Hepatic stellate cell (primary cell): ENCODE measurements at regions not wholly inside any gene's neighbourhood (a gene's known extent, or its start where the extent isn't known, plus 50 kb on each side); places are given as distances from the start of the nearest gene placed in this dataset.
A peak's percentile ranks its signal among the peaks of the same experiment; 100 is the strongest.

Source experiments
- DNase-seq: peaks from one replicate; pipeline ENCODE4 v3.0.0; 2011; ENCODE audit warnings: low spot score

DNA sequence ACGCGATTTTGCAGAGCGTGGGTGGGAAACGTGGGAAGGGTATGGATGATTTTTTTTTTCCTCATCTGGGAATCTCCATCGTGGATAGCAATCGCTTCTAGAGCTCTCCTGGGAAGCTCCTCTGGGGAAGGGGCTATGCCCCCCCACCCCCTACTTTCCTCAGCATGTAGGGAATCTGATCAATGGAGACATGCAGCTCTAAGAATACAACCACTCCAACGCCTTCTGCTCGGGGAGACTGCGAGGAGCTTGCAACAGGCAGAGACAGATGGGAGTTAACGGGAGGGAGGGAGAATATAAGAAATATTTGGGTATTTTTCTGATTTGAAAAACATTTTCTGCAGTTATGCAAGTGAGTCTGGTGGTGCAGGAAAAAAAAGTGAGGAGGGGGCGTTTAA, 104.6 kb upstream of the HSD17B12 start:
- DNase-seq = no peak

DNA sequence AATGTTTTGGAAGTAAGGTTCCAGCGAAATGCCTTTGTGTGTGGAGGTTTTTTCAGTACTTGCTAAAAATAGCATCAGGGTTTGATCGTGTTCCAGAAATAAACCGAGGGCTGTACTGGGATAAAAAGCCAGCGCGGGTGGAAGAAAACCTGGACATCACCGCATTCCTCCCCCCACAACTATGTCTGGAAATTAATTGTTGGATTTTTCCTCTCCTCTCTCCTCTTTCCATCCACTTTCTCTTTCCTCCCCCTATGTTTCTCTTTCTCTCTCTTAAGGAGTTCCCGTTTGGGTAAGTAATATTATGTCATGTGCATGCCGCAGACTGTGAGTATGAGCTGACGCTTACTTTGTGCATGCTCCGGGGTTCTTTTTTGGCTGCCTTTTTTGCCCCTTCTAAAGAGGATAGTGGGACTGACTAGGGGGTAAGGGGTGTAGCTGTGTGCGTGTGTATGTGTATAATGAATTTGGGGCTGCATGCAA, 104.2 kb upstream of the HSD17B12 start:
- DNase-seq = no peak

DNA sequence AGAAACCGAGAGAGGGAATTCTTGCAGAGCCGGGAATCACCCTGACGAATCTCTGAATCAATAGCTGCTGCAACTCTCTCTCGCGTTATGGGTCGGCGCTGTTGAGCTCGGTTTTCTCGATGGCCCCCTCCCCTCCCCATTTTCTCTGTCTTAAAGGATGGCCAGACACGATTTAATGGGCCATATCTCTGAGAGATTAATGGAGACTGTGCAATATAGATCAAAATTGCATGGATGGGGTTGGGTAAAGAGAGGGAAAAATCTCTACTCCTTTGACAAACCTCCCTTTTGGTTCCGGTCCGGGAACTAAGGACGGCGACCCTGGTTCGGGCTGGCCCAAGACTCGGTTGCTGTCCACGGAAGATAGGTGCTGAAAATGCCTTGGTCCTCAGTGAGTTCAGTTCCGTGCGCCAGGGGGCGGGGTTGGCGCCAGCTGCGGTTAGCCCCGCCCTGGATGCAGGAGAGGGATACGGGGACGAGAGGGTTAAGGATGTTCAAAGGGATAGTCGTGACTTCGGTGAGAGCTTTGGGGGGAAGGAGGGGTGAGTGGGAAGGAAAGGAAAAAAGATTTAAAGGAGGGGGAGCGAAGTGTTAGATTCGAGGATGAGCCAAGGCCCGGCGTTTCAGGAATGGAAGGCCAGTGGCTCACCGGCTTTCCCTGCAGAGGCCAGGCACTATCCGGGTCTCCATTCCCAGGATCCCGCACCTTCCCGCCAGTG, 103.6 kb upstream of the HSD17B12 start:
- DNase-seq = no peak

DNA sequence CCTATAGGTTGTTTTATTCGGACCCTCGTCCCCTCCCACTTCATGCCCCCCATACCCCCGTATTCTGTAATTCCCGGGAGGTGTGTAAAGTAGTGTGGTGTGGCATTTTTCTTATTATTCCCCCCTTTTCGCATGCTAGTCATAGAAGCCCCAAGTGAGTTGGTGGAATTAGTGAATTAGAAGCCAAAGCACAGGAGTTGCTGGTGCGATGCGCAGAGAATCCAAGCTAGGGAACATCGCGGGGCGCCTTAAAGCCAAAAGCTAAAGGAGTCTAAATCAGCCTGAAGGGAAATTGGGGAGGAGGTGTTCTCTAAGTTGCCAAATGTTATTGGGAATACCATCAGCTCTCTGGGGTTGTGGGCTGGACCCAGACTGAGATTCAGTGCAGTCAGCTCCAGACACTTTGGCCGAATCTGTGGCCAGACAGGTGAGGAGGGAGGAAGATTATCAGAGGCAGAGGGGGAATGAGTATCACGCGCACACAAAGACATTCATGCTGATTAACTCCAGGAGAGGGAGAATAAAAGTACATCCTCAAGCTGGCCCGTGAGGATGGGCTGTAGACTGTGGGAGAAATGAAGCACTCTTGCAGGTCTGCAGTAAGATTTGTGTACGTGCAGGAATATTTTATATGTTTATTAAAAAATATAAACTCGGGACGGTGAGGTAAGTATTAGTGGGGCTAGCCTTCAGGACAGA, 102.8 kb upstream of the HSD17B12 start:
- no peak for DNase-seq

DNA sequence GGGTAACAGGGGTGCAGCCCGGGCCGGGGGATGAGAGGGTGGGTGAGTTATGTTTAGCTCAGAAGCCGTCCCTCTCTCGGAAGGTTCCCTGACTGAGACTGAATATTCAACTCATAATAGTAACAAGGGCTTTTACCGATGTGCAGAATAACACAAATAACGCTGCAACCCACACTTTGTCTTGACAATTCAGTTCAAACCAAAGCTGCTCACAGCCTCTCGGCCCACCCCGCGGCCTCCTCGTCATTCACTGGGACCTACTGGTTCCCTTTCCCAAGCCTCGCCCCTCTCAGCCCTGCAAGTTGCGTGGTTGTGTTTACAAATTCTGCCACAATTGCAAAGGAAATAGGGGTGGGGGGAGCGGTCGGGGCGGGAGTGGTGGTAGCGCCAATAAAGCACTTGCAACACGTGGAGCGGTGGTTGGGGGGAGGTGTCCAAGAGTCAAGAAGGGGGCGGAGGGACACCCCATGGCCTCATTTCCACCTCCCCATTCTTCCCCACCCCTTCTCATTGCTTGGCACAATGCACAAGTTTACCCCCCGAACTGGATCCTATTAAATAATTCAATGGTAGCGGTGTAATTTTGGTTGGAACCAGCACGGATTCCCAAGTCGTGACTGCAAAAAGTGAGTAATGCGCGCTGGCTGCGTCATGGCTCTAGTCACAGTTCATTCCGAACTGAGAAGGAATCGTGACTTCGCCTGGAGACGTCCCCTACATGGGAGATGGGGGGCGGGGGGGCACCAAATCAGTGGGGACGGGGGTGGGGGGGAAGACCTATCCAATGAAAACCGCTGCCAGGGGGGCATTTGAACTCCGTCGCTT, 102.0 kb upstream of the HSD17B12 start:
- peak; percentile 70 for DNase-seq

DNA sequence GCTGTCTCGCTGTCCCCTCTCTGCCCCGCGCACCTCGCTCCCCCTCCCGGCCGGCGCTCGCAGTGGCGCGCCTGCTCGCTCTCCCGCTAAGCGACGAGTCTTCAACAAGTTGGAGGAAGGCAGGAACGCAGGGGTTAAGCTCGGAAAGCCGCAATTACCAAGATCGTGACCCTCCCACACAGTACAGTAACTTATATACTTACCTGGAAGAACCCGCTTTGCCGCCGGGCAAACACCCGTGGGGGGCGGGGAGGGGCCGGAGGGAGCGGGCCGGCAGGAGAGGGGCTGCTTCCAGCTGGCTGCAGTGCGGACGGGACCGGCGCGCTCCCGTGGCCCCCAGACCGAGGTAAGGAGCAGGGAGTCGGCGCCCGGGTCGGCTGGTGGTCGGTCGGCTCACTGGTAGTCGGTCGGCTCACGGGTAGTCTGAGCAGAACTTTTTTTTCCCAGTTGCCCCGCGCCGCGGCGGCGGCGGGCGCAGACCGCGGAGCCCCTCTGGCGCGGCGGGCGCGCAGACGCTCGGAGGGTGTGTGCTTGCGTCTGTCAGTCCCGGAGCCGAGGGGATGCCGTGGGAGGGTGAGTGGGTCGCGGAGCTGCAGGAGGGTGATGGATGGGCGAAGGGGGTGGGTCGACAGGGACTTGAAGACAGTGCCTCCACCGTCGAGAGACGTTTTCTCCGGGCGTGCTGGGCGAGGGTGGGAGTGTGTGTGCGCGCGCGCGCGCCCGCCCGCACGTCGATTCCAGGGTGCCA, 101.2 kb upstream of the HSD17B12 start:
- DNase-seq = peak; percentile 68

DNA sequence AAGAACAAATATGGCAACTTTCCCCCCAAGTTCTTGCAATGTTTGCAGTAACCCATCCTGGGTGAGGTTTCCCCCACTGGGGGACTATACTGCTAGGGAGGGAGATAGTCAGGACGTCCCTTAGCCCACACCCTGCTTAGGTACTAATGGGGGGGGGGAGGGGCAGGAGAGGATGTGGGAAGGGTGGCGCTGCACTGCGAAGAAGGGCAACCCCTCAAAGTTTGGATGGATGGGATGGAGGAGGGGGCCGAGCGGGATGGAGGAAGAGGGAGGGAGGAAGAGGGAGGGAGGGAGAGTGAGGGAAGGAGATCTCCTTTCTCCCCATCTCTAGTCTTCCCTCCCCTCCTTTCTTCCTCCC, 100.6 kb upstream of the HSD17B12 start:
- DNase-seq = no peak

DNA sequence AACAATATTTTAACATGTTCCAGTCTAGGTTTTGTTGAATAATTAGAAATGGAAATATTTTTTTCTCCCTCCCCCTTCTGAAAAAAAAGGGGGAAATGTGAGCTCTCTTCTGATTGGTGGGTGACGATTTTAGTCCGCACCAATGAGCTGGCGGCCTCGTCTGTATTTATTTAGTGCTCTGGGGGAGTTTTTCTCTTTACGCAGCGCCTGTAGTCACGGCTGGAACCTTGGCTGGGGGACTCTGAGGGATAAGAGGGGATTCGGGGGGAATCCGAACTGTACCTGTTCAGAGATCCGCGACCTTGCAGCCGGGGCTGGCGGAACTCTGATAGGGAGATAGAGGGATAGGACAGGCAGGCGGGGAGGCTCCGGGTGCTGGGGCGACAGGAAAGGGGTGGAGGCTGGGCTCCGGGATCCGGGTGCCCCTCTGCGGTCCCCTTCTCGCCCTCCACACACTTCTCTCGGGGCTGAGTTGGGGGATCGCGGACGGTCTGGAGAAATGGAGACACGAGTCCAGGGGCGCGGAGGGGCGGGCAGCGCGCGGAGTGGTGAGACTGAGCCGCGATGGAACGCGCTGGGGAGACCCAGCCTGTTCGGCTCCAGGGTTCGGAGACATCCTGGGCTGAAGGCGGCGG, 99.7 kb upstream of the HSD17B12 start:
- DNase-seq = no peak

DNA sequence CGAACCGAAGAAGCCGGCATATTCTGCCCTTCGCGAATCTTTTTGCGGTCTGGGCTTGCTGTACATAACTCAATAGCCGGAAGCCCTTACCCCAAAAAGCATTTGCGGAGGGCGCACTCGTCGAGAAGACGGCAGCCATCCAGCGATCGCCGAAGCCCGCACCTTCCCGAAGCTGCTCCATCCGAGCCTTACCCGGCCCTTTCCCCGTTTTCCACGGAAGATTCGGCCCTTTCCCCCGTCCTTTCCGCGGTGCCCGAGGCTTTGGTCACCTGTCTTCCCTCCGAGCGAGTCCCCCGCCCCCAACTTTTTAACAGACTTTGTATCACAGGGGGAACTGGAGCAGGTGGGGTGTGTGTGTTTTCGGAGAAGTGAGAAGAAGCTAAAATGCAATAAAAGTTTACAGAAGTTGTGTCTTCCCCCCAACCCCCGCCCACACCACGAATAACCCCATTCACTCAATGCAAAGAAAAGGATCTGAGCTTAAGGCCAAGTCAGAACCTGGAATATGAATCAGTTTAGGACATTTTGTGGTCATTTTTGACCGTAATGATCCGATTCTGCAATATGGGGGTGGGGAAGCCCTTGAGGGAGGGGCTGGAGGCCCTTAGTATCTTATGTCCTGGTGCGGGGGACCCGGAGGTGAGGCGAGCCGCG, 99.0 kb upstream of the HSD17B12 start:
- DNase-seq = no peak

DNA sequence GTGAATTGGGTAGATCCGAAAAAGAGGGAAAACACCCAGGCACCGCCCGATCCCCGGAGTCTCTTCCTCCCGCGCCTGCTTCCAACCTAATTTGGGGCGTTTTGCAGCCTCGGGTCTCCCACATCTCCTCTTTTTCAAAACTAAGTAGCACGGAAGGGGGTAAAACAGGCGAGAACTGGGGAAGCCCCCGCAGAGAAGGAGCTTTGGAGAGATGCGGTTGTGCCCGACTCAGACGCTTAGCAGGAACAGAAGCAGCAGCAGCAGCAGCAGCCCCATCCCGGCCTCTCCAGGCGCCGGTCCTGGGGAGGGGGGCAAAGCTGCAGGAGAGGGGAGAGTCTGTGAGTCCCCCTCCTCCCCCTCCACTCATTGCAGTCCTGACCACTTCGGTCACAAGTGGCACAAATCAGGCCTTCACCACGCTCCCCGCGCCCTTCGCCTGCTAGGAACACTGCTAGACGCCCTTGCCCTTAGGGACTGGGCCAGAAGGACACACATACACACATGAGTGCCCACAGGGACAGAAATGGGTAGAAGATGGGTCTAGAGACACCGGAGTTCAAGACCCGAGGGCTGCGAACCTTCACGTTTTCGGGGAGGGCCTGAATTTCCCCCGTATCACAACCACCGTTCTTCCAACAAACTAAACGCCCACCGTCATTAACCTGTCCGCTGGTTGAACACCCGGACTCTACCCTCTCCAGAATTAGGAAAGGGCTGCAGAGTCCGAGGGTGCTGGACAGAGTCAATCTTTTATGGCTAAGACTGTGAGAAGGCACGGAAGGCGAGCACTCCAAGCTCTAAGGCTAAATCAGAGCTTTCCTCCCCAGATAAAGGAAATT, 98.3 kb upstream of the HSD17B12 start:
- no peak for DNase-seq

DNA sequence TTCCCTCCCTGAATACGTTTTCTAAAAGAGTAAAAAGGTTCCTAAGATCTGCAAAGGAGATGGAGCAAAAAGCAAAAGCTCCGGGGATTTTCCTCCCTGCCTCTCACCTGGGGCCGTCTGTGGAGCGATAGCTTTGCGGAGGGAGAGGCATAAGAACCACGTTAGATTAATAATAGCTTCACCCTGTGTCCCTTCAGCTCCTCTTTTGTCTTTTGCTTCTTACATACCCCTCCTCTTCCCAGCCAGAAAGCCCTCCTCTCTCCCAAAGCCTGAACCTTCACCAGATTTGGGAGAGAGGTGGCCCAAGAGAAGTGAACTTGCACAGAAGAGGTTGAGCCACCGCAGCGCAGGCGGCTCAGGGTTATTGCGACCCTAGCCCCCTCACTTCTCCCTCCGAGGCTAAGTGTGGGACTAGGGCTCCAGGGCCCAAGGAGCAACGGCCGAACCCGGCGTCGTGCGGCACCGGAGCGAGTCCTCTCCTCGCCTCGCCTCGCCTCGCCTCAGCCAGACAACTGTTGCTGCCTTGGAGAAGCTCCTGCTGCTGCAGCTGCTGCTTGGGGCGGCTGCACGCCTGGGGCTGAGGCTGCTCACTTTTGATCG, 97.6 kb upstream of the HSD17B12 start:
- DNase-seq = no peak

DNA sequence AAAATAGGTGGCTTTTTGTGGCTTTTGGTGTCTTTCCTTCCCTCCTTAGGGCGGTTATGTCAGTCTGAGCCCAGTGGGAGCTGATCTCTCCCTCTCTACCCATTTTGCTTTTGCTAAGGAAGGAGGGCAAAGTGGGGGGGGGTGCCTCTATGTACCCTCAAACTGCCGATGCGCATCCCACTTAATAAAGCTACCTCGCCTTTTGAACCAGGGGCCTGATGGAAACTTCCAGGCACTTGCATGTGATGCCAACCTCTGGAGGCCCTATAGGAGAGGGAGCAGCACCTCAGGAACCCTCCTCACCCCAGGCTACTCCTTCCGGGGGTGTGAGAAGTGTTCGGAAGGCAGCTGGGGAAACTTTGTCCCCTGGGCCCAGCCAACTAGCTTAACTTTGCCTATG, 97.0 kb upstream of the HSD17B12 start:
- DNase-seq = no peak

DNA sequence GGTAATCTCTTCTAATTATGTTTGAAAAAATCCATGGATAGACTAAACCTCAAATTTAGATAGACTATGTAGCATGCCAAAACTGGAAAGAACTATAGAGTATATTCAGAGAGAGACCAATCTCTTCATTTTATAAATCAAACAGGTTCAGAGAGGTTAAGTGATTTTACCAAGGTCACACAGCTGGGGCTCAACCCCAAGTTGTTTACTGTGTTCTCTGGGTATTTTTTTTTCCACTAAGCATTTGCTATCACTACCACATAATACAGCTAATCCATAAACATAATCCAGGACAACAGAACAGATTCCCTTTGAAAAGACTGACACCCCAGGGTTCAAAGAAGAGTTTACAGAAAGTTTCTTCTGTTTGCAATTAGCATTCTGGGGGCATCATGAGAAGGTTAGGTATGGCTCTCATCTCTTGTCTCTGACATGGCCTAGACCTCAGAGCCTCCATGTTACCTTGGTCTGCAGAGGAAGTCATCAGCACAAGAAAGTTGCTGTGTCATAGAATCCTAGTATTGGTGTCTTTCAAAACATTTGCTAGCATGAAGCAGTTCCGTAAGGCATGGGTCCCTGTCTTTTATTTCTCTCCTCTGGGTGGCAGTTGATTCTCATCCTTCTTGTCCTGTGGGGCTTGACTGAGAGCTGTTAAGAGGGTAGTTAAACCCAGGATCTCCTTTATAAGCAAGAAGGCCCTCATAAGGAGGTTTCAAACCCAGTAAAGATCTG, 94.5 kb upstream of the HSD17B12 start:
- no peak for DNase-seq

DNA sequence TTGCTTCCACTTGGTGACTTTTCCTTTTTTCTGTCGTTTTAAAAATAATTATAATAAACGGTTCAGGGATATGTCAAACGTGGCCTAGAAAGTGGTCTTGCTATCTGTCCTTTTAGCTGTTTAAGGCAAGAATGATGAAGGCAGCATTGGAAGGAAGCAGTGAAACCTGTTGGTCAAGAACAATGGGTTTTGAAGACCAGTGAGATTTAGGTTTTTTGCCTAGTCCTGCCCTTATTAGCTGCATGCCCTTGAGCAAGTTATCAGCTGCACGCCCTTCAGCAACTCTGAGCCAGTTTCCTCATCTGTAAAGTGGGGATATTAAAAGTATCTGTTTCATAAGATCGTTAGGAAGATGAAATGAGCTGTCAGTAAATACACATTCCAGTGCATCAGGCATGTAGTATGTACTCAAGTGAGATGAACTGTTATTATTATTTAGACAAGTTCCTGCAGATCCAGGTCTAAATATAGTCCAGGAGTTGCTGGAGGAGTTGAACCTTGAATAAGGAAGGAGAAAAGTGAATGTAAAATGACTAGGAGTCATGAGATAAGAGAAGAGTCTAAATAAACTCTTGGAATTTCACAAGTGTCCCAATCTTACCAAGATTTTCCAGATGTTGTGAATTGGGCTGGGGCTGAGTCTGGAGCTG, 90.8 kb upstream of the HSD17B12 start:
- DNase-seq = no peak

DNA sequence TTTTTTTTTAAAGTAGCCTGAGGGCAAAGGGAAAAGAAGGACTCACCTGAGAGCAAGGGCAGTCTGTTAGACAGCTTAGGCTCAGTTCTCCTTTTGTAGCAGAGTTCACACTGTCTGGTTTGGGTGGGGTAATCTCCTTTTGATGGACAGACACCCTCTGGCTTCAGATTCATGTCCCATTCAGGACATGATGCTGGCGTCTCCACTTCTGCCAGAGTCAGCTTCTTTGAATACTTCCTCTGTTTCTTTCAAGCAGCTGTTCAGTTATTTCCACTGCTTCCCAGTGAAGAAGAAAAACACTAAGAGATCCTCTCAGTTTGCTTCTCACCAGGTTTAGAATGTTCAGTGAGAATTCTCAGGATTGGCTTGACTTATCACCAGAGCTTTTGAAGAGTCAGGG, 79.0 kb upstream of the HSD17B12 start:
- DNase-seq = no peak

DNA sequence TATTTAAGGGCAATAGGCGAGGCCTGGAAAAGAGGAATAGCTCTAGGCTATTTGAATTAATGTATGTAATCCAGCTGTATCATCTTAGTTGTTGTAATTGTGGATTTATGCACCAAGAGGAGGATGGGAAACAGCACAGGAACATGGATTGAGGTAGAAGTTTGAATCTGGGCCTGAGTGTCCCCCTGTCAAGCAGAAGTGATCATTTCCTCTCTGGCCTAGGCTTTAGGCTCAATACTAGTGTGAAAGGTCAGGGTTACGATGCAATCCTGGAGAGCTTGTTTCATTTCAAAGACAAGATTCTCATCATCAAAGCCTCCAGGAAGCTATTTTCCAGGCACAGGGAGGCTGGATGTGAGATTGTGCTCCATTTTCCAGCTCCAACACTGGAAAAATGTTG, 77.9 kb upstream of the HSD17B12 start:
- no peak for DNase-seq

DNA sequence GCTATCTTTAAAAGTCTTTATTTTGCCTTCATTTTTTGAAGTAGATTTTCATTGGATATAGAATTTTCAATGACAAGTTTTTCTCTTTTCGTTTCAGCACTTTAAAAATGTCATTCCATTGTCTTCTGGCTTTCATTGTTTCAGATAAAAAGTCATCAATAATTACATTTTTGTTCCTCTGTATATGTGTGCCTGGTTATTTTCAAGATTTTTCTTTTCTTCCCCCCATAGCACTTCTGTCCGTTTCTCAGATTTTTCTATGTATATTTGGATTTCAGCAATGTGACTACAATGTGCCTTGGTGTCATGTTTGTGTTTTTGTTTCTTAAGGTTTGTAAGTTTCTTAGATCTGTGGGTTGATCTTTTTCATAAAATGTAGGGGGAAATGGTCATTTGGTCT, 66.3 kb upstream of the HSD17B12 start:
- DNase-seq = no peak

DNA sequence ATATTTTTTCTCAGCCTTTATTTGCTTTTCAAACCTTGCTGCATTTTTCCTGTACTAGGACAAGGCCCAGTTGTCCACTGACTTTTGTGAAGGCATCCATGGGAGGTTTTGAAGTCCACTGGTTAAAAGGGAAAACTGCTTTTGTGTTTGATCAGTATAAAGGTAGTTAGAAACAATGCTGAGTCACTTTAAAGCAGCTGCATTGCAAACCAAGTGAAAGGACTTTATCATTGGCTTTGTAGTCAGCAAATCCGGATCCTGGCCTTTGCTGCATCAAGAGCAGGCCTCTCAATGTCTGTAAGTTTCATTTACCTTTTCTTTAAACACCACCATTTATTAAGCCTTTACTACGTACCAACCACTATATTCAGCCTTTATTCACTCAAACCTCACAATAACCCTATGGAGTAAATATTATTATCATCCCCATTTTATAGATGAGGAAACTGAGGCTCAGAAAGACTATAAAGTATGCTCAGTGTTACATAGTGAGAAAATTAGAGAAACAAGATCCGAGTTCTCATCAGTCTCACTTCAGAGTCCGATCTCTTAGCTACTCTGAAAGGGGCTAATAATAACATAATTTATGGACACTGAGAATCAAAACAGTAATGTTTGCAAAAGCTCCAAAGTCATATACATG, 60.6 kb upstream of the HSD17B12 start:
- no peak for DNase-seq
